SJSA1 (cell line): ENCODE measurements at regions not wholly inside any gene's neighbourhood (a gene's known extent, or its start where the extent isn't known, plus 50 kb on each side); places are given as distances from the start of the nearest gene placed in this dataset.

Source experiments
- DNase-seq, 2 experiments: peaks; one replicate each; pipeline ENCODE4 v3.0.0-alpha.2; 2015 to 2020; ENCODE audit warnings: low spot score in 2 of 2, low read depth in 1 of 2
- H3K27ac ChIP-seq: fragments of 250-450 bp; sonication (Bioruptor Pico); 2 replicates; pipeline ENCODE4 v1.5.1; 2020; ENCODE audit warnings: mild to moderate bottlenecking, moderate library complexity
- H3K27me3 ChIP-seq: fragments of 250-450 bp; sonication (Bioruptor Pico); replicated peaks from 2 replicates; pipeline ENCODE4 v1.5.1; 2020; ENCODE audit warnings: mild to moderate bottlenecking, moderate library complexity
- H3K36me3 ChIP-seq: fragments of 250-450 bp; sonication (Bioruptor Pico); 2 replicates; pipeline ENCODE4 v1.5.1; 2020; ENCODE audit warnings: mild to moderate bottlenecking
- H3K4me1 ChIP-seq: fragments of 250-450 bp; sonication (Bioruptor Pico); replicated peaks from 2 replicates; pipeline ENCODE4 v1.6.1; 2021; ENCODE audit warnings: mild to moderate bottlenecking
- H3K4me3 ChIP-seq: fragments of 250-450 bp; sonication (Bioruptor Pico); 2 replicates; pipeline ENCODE4 v1.5.1; 2020; ENCODE audit warnings: mild to moderate bottlenecking
- H3K9me3 ChIP-seq: fragments of 250-450 bp; sonication (Bioruptor Pico); replicated peaks from 2 replicates; pipeline ENCODE4 v1.5.1; 2020; ENCODE audit warnings: mild to moderate bottlenecking

- H3K9me3 ChIP-seq, result no peaks in the 10 kb centered on the region
- no peak overlapping the region for H3K4me3 ChIP-seq
- H3K4me1 ChIP-seq, result no peaks in the 10 kb centered on the region
- H3K27me3 ChIP-seq, result no peaks in the 10 kb centered on the region
- no peak for DNase-seq
- no peak overlapping the region for H3K27ac ChIP-seq
- no peaks in the 10 kb centered on the region for H3K36me3 ChIP-seq
Observed at GRCh38 chr1:48164571-48164970, 57.9 kb upstream of the SLC5A9 start.

- Histone ChIP-seq H3K9me3 (no peaks in the 10 kb centered on the region), H3K4me3 (no peak overlapping the region), H3K27me3 (no peaks in the 10 kb centered on the region), H3K27ac (no peak overlapping the region), H3K4me1 (no peaks in the 10 kb centered on the region), H3K36me3 (no peaks in the 10 kb centered on the region)
- DNase-seq, result no peak
Observed at GRCh38 chr1:48160486-48161132, 61.9 kb upstream of the SLC5A9 start.

DNA sequence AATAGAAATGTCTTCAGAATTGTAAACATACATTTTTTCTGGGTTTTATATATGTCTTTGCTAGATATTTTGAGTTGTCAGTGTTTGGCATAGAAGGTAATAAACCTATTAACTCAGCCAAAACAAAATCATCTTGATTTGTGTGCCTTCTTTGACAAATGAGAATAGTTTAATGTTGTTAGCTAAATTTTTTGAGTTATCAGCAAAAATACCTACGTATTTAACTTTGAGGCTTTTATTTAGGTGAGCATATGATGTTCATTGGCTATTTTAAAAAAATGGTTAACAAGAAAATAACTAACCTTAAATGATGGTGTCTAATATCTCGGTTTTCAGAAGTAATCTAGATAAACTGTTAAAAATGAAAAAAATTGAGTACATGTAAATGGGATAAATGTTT is 83.2 kb upstream of the SLC5A9 start:
- Histone ChIP-seq H3K27me3 (peaks cover 2% of the 10 kb centered on the region; the same call in 1 of the 2 replicates), H3K4me3 (no peak overlapping the region), H3K9me3 (no peaks in the 10 kb centered on the region), H3K27ac (no peak overlapping the region), H3K36me3 (no peaks in the 10 kb centered on the region), H3K4me1 (no peaks in the 10 kb centered on the region)
- DNase-seq, result no peak

- H3K36me3 ChIP-seq, result no peaks in the 10 kb centered on the region
- H3K27me3 ChIP-seq, result peaks cover 7% of the 10 kb centered on the region
- no peak for DNase-seq
- H3K9me3 ChIP-seq, result no peaks in the 10 kb centered on the region
- H3K4me3 ChIP-seq, result no peak overlapping the region
- H3K27ac ChIP-seq, result no peak overlapping the region
- H3K4me1 ChIP-seq, result no peaks in the 10 kb centered on the region
Observed at GRCh38 chr1:48127735-48128685, 94.5 kb upstream of the SLC5A9 start.

DNA sequence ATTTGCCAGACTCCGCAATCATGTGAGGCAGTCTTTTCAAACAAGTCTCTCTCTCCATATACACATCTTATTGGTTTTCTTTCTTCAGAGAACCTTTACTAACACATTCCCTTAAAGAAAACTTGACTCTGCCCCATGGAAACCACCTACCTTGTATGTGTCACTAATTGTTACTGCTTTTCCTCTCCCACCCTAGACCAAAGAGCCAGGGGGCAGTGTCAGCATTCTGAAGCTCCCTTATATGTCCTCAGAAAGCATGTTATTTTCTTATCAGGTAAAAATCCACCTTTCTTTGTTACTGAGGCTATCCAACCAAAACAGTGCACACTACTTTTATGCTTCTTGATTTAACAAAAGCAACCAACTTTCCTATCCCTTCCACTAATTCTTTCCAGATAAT is 98.9 kb upstream of the SLC5A9 start:
- no peaks in the 10 kb centered on the region for H3K9me3 ChIP-seq
- DNase-seq, result no peak
- no peaks in the 10 kb centered on the region for H3K36me3 ChIP-seq
- peaks cover 3% of the 10 kb centered on the region for H3K27me3 ChIP-seq
- H3K4me3 ChIP-seq, result no peak overlapping the region
- H3K4me1 ChIP-seq, result no peaks in the 10 kb centered on the region
- no peak overlapping the region for H3K27ac ChIP-seq

DNA sequence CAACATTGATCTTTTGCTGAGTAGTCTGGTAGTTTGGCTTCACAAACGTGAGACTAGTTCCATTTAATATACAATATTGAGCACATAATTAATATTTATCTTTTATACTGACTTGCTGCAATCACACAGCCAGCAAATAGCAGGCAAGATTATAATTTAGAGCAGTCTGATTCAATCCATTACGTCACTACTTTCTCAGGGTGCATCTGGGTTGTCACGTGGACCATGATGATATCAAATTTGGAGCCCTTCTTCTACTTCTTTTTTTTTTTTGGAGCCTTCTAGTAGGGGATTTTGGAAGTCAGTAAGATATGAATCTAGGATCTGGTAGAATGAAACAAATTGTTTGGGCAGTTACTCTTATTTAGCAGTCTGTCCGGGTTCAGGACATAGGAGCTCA is 100.6 kb upstream of the SLC5A9 start:
- H3K27ac ChIP-seq, result no peak overlapping the region
- H3K4me1 ChIP-seq, result no peaks in the 10 kb centered on the region
- no peaks in the 10 kb centered on the region for H3K9me3 ChIP-seq
- no peaks in the 10 kb centered on the region; the same call in 1 of the 2 replicates for H3K27me3 ChIP-seq
- H3K4me3 ChIP-seq, result no peak overlapping the region
- DNase-seq, result no peak
- no peaks in the 10 kb centered on the region for H3K36me3 ChIP-seq

- Histone ChIP-seq H3K9me3 (no peaks in the 10 kb centered on the region), H3K4me1 (no peaks in the 10 kb centered on the region), H3K36me3 (no peaks in the 10 kb centered on the region), H3K4me3 (no peak overlapping the region), H3K27me3 (no peaks in the 10 kb centered on the region; the same call in 1 of the 2 replicates), H3K27ac (no peak overlapping the region)
- no peak for DNase-seq
Observed at GRCh38 chr1:48120621-48121020, 101.9 kb upstream of the SLC5A9 start.

DNA sequence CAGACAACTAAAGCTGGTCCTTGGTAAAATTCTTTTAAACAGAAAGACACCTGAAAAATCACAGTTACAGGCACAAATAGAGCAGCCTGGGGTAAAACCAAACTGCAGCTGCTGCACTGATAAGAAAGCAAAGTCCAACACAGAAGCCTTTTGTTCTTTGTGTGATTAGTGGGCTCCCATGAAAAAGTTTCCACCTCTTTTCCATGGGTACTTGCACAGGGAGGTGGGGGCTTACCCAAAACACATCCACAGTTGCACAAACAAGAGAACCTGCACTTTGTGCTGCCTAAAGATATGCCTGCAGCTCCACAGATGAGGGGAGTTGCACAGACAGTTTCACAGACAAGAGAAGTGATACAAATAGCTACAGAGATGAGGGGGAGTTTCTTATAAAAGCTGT is 106.7 kb upstream of the SLC5A9 start:
- DNase-seq, result no peak
- Histone ChIP-seq H3K27ac (no peak overlapping the region), H3K27me3 (no peaks in the 10 kb centered on the region; the same call in 1 of the 2 replicates), H3K9me3 (no peaks in the 10 kb centered on the region), H3K4me3 (no peak overlapping the region), H3K4me1 (no peaks in the 10 kb centered on the region), H3K36me3 (no peaks in the 10 kb centered on the region)

GRCh38 chr1:48114596-48115382 is 107.7 kb upstream of the SLC5A9 start:
- Histone ChIP-seq H3K9me3 (no peaks in the 10 kb centered on the region), H3K4me3 (no peak overlapping the region), H3K36me3 (no peaks in the 10 kb centered on the region), H3K27me3 (no peaks in the 10 kb centered on the region; the same call in 1 of the 2 replicates), H3K4me1 (no peaks in the 10 kb centered on the region), H3K27ac (no peak overlapping the region)
- no peak for DNase-seq

DNA sequence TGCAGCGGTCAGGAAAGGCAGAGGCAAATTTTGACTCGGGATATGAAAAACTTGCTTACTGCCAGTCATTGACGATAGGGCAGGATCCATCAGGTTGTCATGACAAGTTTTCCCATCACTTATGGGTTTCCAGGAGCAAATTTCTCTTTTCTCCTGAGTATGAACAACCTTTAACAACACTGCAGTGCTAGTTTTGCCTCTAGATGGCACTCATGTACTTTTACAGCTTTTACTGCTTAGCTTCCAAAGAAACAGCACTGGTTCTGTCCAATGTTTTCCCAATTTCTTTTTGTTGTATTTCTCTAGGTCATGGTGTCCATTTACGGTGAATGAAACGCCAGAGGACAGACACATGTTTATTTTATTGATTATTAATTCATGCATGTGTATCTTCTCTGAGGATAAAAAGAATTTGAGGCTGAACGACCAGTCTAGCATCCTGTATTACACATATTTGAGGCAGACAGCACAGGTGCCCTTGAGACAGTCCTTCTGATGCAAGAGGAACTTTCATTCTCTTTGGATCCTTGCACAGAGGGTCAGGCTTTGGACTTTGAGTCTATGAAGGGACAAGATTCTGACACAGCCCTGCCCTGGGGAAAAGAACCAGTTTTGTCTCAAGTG is 112.3 kb upstream of the TRABD2B start:
- no peaks in the 10 kb centered on the region for H3K36me3 ChIP-seq
- no peaks in the 10 kb centered on the region; the same call in 1 of the 2 replicates for H3K27me3 ChIP-seq
- peak in 1 of 2 experiments; percentile 33 for DNase-seq
- no peaks in the 10 kb centered on the region for H3K4me1 ChIP-seq
- no peaks in the 10 kb centered on the region; the same call in 1 of the 2 replicates for H3K9me3 ChIP-seq
- H3K27ac ChIP-seq, result no peak overlapping the region
- no peak overlapping the region for H3K4me3 ChIP-seq

DNA sequence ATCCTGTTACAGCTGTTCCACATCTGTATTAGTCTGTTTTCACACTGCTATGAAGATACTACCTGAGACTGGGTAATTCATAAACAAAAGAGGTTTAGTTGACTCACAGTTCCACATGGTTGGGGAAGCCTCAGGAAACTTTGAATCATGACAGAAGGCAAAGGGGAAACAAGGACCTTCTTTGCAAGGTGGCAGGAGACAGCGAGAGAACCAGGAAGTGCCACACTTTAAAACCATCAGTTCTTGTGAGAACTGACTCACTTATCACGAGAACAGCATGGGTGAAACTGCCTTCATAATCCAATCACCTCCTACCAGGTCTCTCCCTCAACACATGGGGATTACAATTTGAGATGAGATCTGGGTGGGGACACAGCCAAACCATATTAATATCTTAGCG is 110.3 kb upstream of the TRABD2B start:
- Histone ChIP-seq H3K36me3 (no peaks in the 10 kb centered on the region), H3K9me3 (no peaks in the 10 kb centered on the region; the same call in 1 of the 2 replicates), H3K27me3 (no peaks in the 10 kb centered on the region; the same call in 1 of the 2 replicates), H3K4me1 (no peaks in the 10 kb centered on the region), H3K27ac (no peak overlapping the region), H3K4me3 (no peak overlapping the region)
- no peak for DNase-seq

DNA sequence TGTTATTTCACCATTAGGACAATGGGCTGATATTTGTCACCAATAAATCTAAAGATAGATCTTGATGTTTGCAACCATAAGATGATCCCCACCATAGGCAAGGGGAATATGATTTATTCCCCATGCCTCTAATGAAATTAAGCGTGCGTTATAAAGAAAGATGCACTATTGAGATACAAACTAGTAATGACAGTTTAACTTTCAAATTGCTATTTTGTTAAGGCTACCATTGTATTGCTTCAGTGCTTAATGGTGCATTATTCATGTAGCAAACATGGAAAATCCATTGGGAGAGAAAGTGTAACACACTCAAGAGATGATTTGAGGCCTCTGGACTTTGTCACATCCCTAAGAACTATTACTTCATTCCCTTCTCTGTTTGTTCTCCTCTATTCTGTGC is 108.9 kb upstream of the TRABD2B start:
- H3K27ac ChIP-seq, result no peak overlapping the region
- H3K36me3 ChIP-seq, result no peaks in the 10 kb centered on the region
- H3K27me3 ChIP-seq, result no peaks in the 10 kb centered on the region
- no peaks in the 10 kb centered on the region for H3K4me1 ChIP-seq
- H3K9me3 ChIP-seq, result no peaks in the 10 kb centered on the region; the same call in 1 of the 2 replicates
- no peak for DNase-seq
- no peak overlapping the region for H3K4me3 ChIP-seq

- no peaks in the 10 kb centered on the region for H3K36me3 ChIP-seq
- H3K27ac ChIP-seq, result no peak overlapping the region
- no peaks in the 10 kb centered on the region for H3K27me3 ChIP-seq
- H3K4me1 ChIP-seq, result no peaks in the 10 kb centered on the region
- no peak for DNase-seq
- no peak overlapping the region for H3K4me3 ChIP-seq
- no peaks in the 10 kb centered on the region; the same call in 1 of the 2 replicates for H3K9me3 ChIP-seq
Observed at GRCh38 chr1:48105165-48105564, 108.0 kb upstream of the TRABD2B start.
